Ovary (tissue), 3 donors: ENCODE measurements at regions not wholly inside any gene's neighbourhood (a gene's known extent, or its start where the extent isn't known, plus 50 kb on each side); places are given as distances from the start of the nearest gene placed in this dataset.

Experiments used
- CTCF ChIP-seq, 3 donors: fragments of 450-650 bp in 2 of 3; fragments of 200-600 bp in 1 of 3; IDR thresholded peaks; one replicate each; pipeline versions ENCODE4 v1.5.1 to v1.8.0; 2016 to 2022; ENCODE audit warnings: antibody characterized with exemption in 3 of 3, mild to moderate bottlenecking in 1 of 3
- POLR2A ChIP-seq: fragments of 450-650 bp; IDR thresholded peaks from one replicate; pipeline ENCODE4 v1.6.1; 2017; ENCODE audit warnings: antibody characterized with exemption, mild to moderate bottlenecking, moderate library complexity
- donor health status: DM: no; HTN: no; CAD: no.

GRCh38 chr7:79837915-79838314 is 296.7 kb upstream of the GNAI1 start:
- no peak for TF ChIP-seq POLR2A
- no peak for TF ChIP-seq CTCF (IDR thresholded peaks at IDR 0.05)
